Hematopoietic multipotent progenitor cell treated with erythropoietin and hydrocortisone succinate and interleukin-3 and kit ligand, for 8 days (in vitro differentiated cells): ENCODE measurements at regions not wholly inside any gene's neighbourhood (a gene's known extent, or its start where the extent isn't known, plus 50 kb on each side); places are given as distances from the start of the nearest gene placed in this dataset.
"Not testable (repeated sequence)": the region's sequence is repeated elsewhere in the genome, so short reads cannot be mapped to it uniquely, and the experiment has no call there.

ENCODE experiments used
- DNase-seq: peaks from one replicate; pipeline ENCODE4 v3.0.0-alpha.2; 2015

GRCh38 chr14:104420523-104420922, 159.0 kb upstream of the C14orf180 start:
- not testable (repeated sequence) for DNase-seq

DNA sequence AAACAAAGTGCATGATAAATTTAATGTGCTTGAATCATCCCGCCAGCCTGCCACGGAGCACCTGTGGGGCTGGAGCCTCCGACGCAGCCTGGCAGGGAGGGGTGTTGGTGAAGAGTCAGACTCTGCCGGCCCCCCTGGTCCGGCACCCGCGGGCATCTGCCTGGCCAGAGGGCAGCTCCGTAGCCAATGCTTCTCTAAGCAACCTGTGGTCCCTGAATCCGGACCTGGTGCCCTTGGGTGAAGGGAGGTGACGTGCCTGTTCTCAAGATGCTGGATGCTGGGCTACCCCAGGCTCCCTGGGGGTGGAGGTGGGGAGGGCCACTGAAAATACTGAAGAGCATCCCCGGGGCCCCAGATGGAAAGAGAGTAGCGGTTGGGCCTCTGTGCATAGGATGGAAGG, 158.6 kb upstream of the C14orf180 start:
- no peak for DNase-seq

GRCh38 chr14:104421401-104421821, 158.2 kb upstream of the C14orf180 start:
- DNase-seq: no peak

GRCh38 chr14:104421892-104422828, 157.4 kb upstream of the C14orf180 start:
- DNase-seq: no peak

DNA sequence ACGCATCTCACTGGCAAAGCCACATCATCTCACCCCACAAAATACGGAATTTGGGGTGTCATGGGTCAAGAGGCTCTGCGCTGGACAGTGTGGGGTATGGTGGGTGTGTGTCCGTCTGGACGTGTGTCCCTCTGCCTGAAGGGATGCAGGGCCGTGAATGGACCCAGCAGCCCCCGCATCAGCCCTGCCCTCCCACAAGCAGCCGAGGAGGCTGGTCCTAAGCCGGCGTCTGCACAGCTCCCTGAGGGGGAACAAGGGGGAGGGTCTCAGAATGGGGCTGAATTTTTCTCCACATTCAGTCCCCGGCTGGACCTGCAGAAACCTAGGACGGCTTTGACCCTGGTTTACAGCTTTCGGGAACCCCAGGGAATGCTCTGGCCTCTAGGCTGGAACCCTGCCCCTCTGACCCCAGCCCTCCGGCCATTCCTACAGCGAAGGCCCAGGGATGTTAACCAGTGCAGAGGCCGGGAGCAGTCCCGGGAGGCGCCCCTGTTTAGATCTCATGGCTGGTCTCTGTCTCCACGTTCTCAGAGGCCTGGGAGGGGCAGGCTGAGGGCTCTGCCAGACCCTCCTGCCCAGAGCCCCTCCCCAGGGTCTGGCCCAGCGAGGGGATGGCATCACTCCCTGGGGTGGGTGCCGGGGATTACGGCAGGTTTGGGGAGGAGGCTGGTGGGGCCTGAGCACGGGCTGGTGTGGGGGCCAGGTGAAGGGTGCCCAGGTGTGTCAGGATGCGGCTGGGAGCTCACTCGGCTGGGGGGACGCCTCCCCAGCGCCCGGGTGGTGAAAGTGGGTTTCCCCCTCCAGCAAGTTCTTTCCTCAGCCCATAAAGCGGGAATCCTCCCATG, 156.5 kb upstream of the C14orf180 start:
- no peak for DNase-seq

DNA sequence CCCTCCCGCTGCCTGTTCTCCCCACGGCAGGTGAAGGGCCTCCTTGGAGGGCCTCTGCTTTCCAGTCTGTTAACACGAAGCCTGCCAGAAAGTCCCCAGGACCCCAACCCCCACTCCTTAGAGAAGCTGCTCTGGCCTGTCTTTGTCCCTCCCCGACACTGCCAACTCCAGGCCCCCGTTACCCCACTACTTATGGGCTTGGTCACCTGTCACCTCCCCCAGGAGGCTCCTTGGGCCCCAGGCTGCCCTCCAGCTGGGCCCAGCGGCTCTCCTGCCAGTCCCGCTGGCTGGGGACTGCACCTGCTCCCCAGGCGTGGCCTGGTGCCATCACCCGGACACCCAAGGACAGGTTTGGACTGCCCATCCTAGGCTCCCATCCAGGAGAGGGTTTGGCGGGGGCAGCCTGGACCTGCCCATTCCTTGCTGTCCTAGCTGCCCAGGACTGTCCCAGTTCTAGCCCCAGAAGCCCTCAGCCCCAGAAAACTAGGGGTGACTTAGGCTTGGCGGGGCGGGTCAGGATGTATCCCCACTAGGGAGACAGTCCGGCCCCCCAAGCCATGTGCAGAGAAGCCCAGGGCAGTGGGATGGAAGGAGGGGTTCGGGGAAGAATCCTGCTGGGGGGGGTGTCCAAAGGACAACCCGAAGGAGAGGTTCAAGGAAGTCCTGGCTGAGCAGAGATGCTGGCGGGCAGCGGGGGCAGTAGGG, 155.7 kb upstream of the C14orf180 start:
- no peak for DNase-seq

- DNase-seq: no peak
These were observed 155.0 kb upstream of the C14orf180 start for GRCh38 chr14:104424406-104425072.

- no peak for DNase-seq
These were observed 154.3 kb upstream of the C14orf180 start for GRCh38 chr14:104425171-104425681.

- DNase-seq: no peak
These were observed 153.6 kb upstream of the C14orf180 start for GRCh38 chr14:104425763-104426646.

- DNase-seq: no peak
These were observed 152.3 kb upstream of the C14orf180 start for GRCh38 chr14:104427131-104427851.

- no peak for DNase-seq
These were observed 151.2 kb upstream of the C14orf180 start for GRCh38 chr14:104428333-104428851.

DNA sequence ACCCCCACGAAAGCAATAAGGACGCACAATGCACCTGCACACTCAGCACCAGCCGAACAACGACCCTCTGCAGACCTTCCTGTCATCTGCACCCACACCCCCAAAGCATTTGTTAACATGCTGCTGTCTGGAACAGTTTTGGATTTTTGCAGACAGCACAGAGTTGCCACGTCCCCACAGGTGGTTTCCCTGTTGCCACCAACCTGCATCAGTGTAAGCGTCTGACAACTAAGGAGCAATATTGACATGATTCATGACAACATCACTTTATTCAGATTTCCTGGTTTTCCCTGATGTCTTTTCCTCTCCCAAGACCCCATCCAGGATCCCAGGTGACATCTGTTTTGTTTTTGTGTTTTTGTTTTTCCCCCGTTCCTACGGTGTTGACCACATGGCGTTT, 150.7 kb upstream of the C14orf180 start:
- no peak for DNase-seq

DNA sequence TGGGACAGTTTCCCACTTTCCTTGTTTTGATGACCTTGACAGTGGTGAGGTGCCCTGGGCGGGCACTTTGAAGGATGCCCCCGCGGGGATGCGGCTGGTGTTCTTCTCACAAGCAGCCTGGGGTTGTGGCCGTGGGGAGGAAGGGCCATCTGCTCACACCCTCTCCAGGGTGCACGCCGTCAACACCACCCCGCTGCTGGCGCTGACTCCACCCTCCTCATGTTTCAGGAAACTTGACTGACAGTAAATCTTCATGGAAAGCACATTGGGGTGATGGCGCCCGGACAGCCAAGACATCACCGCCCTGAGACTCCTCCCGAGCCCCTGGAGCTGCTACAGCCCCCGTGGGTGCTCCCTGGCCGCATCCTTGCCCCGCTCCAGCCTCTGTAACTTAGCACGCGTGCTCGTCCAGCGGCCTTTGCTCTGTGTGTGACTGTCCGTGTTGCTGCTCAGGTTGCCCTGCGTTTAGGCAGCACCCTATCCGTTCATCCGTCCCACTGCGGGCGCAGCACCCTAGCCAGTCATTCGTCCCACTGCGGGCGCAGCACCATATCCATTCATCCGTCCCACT, 150.2 kb upstream of the C14orf180 start:
- DNase-seq: no peak

DNA sequence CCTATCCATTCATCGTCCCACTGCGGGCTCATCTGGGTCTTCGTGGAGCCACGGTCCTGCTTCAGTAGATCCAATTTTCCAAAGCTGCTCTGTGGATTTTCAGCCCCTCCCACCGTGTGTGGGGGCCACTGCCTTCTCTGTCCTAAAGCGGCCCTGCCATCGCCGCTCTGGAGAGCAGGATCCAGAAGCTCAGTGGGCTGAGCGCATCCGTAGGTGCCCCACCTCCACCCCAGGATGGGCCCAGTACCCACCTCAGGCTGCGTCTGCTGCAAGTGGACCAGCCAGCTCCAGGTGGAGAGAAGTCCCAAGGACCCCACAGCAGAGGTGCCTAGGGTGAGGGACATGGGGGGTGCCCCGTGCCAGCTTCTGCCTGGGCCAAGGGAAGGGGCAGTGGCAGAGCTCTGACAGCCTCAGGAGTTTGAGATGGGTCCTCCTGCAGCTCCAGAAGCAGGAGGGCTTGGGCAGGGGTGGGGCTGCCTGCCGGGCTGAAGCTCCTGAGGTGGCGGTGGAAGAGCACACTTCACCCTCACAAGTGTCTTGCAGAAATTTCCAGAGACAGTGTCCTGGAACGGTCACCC, 148.1 kb upstream of the C14orf180 start:
- no peak for DNase-seq

DNA sequence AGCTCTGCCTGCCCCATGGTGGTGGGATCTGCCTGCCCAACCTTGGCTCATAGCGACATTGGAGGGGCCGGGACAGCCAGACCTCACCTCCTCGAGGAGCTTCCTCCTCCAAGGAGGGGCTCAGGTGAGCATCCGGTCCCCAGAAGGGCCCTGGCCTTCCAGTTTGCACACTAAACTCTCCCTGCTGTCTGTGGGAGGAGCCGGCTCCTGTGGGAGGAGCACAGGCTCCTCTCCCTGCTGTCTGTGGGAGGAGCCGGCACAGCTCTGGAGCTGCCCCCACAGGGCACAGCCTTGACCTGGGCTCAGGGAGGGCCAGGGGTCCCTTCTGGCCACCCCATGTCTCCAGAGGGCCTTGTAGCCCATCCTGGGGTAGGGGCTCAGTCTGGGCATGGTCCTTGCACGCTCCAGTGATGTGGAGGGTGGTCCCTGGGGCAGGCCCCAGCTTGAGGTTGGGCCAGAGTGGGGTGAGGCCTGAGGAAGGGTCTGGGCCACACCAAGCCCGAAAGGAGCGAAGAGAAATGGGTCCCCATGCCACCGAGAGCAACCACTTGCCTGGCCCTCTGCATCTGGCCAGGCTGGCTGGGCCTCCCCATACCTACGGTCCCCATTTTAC, 147.5 kb upstream of the C14orf180 start:
- no peak for DNase-seq

DNA sequence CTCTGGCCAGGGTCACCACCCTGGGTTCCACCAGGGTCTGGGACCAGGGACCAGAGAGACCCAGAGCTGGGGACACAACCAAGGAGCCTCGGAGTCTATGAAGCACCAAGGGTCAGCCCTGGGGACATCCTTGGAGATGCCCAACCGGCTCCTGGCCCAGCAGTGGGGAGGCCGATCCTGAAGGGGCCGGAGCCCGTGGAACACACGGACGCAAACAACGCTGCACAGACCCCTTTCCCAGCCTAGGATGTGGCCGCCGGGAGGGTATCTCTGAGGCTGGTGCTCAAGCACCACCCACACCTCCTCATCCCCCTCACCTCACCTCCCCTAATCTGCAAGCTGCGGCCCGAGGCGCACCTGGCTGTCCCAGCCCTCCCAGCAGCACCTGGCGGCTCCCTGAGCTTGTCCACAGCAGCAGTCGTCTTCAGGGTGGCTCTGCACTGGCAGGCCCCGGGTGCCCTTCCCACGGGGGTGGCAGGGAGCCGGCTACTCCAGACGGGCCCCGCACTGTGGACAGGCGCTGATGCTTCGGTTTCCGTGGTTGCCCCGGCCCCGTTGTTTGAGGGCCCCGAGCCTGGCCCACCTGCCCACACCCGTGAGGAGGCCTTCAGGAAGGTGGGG, 146.8 kb upstream of the C14orf180 start:
- DNase-seq: no peak

DNA sequence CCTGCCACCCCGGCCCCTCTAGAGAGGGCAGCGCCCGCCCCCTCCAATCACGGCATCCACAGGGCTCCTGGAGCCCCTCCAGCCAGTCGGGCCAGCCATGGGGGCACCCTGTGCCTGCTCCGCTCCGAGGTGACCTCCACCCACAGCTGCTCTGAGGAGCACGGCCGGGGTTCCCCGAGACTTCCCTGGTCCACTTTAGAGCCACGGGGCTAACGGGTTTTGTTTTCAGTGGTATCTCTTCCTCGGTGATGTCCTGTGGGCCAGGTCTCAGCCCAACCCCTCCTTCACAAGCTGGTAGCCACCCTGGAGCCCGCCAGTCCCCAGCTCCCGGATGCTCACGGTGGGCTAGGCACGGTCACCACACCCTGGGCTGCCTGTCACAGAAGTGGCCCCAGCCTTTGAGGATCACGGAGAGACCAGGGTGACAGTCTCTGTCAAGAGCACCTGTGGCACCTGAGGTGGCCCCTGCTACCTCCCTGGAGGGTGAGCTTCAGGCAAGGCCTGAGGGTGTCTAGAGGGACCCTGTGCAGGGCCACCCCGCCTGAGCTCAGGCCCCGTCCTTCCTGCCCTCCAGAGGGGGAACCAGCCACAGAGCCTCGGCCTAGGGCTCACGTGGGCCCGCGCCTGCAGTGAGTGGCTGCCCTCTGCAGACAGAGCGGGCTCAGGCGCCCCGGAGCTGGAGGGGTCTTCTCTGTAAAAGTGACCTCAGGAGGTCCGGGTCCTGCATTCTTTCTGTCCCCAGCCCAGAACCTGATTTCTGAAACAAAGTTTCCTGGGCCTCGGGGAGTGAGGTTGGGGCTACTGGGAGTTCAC, 146.0 kb upstream of the C14orf180 start:
- no peak for DNase-seq
